GM23338 (cell line): ENCODE measurements at regions not wholly inside any gene's neighbourhood (a gene's known extent, or its start where the extent isn't known, plus 50 kb on each side); places are given as distances from the start of the nearest gene placed in this dataset.

Source experiments
- ATAC-seq: fragments of 200-7000 bp; cut with Tn5 transposase; 3 replicates; pipeline ENCODE4 v1.9.1; 2020
- DNase-seq: peaks from one replicate; pipeline ENCODE4 v3.0.0-alpha.2; 2015; ENCODE audit warnings: low spot score
- H2AFZ ChIP-seq: fragments of 200-600 bp; sonication (generic); 2 replicates; pipeline ENCODE4 v1.8.0; 2016; ENCODE audit warnings: antibody characterized with exemption, mild to moderate bottlenecking, moderate library complexity
- H3F3A ChIP-seq: fragments of 200-600 bp; sonication (generic); replicated peaks from 2 replicates; pipeline ENCODE4 v1.8.0; 2017; ENCODE audit warnings: antibody characterized with exemption, mixed run types, low read depth
- H3K27ac ChIP-seq: fragments of 200-600 bp; sonication (generic); 2 replicates; pipeline ENCODE4 v1.6.1; 2016; ENCODE audit warnings: low read depth
- H3K27me3 ChIP-seq: fragments of 200-600 bp; sonication (generic); 2 replicates; pipeline ENCODE4 v1.8.0; 2016; ENCODE audit warnings: mild to moderate bottlenecking, mixed run types, moderate library complexity; ENCODE audit not compliant: insufficient read depth
- H3K36me3 ChIP-seq: fragments of 200-600 bp; sonication (generic); 2 replicates; pipeline ENCODE4 v1.8.0; 2016; ENCODE audit warnings: mild to moderate bottlenecking; ENCODE audit not compliant: insufficient read depth
- H3K4me1 ChIP-seq: fragments of 200-600 bp; sonication (generic); 2 replicates; pipeline ENCODE4 v1.8.0; 2016; ENCODE audit warnings: mild to moderate bottlenecking, moderate library complexity; ENCODE audit not compliant: insufficient read depth
- H3K4me2 ChIP-seq: fragments of 200-600 bp; sonication (generic); 2 replicates; pipeline ENCODE4 v1.7.1; 2017; ENCODE audit warnings: mixed run types
- H3K4me3 ChIP-seq: fragments of 200-600 bp; sonication (generic); 2 replicates; pipeline ENCODE4 v1.6.1; 2016; ENCODE audit warnings: mixed run types
- H3K79me2 ChIP-seq: fragments of 200-600 bp; sonication (generic); replicated peaks from 2 replicates; pipeline ENCODE4 v1.8.0; 2017; ENCODE audit warnings: mild to moderate bottlenecking; ENCODE audit not compliant: insufficient read depth
- H3K9me2 ChIP-seq: fragments of 200-600 bp; sonication (generic); 2 replicates; pipeline ENCODE4 v1.8.0; 2017; ENCODE audit not compliant: insufficient read depth
- H4K20me1 ChIP-seq: fragments of 200-600 bp; sonication (generic); replicated peaks from 2 replicates; pipeline ENCODE4 v1.8.0; 2017; ENCODE audit warnings: mild to moderate bottlenecking; ENCODE audit not compliant: insufficient read depth
- H3K27ac Mint-ChIP-seq: 2 replicates; pipeline ENCODE4 v1.8.0; 2020; ENCODE audit warnings: inconsistent platforms, mild to moderate bottlenecking, moderate library complexity, mixed read lengths
- H3K27me3 Mint-ChIP-seq: 3 replicates; pipeline ENCODE4 v1.8.0; 2022; ENCODE audit warnings: low read depth, mild to moderate bottlenecking, moderate library complexity, mixed read lengths, inconsistent platforms; ENCODE audit not compliant: insufficient read depth, poor library complexity
- H3K36me3 Mint-ChIP-seq: 3 replicates; pipeline ENCODE4 v1.8.0; 2021; ENCODE audit warnings: low read depth, mild to moderate bottlenecking, inconsistent platforms, moderate library complexity, mixed read lengths
- H3K4me1 Mint-ChIP-seq: 3 replicates; pipeline ENCODE4 v1.8.0; 2020; ENCODE audit warnings: mild to moderate bottlenecking, inconsistent platforms, mixed read lengths
- H3K4me3 Mint-ChIP-seq: 3 replicates; pipeline ENCODE4 v1.8.0; 2021; ENCODE audit warnings: moderate library complexity, mild to moderate bottlenecking, inconsistent platforms, mixed read lengths
- H3K9me3 Mint-ChIP-seq: 3 replicates; pipeline ENCODE4 v1.8.0; 2020; ENCODE audit warnings: moderate library complexity, mild to moderate bottlenecking, inconsistent platforms, mixed read lengths
- CREB1 ChIP-seq: fragments of 250-450 bp; sonication (Bioruptor Pico); IDR thresholded peaks from 2 replicates; pipeline ENCODE4 v1.5.0; 2020; ENCODE audit warnings: low read depth, mild to moderate bottlenecking, moderate library complexity
- EZH2phosphoT487 ChIP-seq: fragments of 200-600 bp; sonication (generic); IDR thresholded peaks from one replicate; pipeline ENCODE4 v1.8.1; 2018; ENCODE audit warnings: antibody characterized with exemption; ENCODE audit not compliant: unreplicated experiment
- NANOG ChIP-seq: IDR thresholded peaks from 2 replicates; pipeline ENCODE4 v1.6.1; 2016; ENCODE audit warnings: antibody characterized with exemption, borderline replicate concordance
- POLR2AphosphoS5 ChIP-seq: IDR thresholded peaks from 2 replicates; pipeline ENCODE4 v1.6.1; 2016; ENCODE audit warnings: antibody characterized with exemption, low read depth
- REST ChIP-seq: IDR thresholded peaks from one replicate; pipeline ENCODE4 v1.6.1; 2018; ENCODE audit warnings: antibody characterized with exemption; ENCODE audit not compliant: unreplicated experiment
- STAT1 ChIP-seq: IDR thresholded peaks from one replicate; pipeline ENCODE4 v1.6.1; 2016; ENCODE audit warnings: antibody characterized with exemption; ENCODE audit not compliant: unreplicated experiment
- ZNF331 ChIP-seq: fragments of 250-450 bp; sonication (Bioruptor Pico); IDR thresholded peaks from 2 replicates; pipeline ENCODE4 v1.5.0; 2020; ENCODE audit warnings: low read depth, mild to moderate bottlenecking, moderate library complexity
- ZNF462 ChIP-seq: fragments of 250-450 bp; sonication (Bioruptor Pico); IDR thresholded peaks from 2 replicates; pipeline ENCODE4 v1.5.0; 2020; ENCODE audit warnings: mild to moderate bottlenecking, moderate library complexity

GRCh38 chr22:20651286-20651685 lies 122.6 kb upstream of the SERPIND1 start:
- no peaks in the 10 kb centered on the region; the same call in 2 of the 3 replicates for H3K9me3 Mint-ChIP-seq
- no peaks in the 10 kb centered on the region for H3K4me1 Mint-ChIP-seq
- Histone ChIP-seq H3K4me3 (no peak overlapping the region), H3K79me2 (no peaks in the 10 kb centered on the region), H4K20me1 (no peaks in the 10 kb centered on the region), H2AFZ (no peak overlapping the region), H3F3A (no peaks in the 10 kb centered on the region), H3K4me2 (no peak overlapping the region), H3K9me2 (no peaks in the 10 kb centered on the region), H3K27ac (no peak overlapping the region), H3K27me3 (no peaks in the 10 kb centered on the region), H3K36me3 (no peaks in the 10 kb centered on the region), H3K4me1 (no peaks in the 10 kb centered on the region)
- TF ChIP-seq NANOG (no peak), POLR2AphosphoS5 (no peak), CREB1 (no peak), EZH2phosphoT487 (no peak), STAT1 (no peak), ZNF331 (CRISPR knock-in tag) (no peak), REST (no peak)
- no peak overlapping the region for H3K4me3 Mint-ChIP-seq
- DNase-seq (no peak), ATAC-seq (no peak)
- peaks cover 2% of the 10 kb centered on the region for H3K27me3 Mint-ChIP-seq
- H3K27ac Mint-ChIP-seq = no peak overlapping the region
- no peaks in the 10 kb centered on the region for H3K36me3 Mint-ChIP-seq

- H3K4me1 ChIP-seq = no peaks in the 10 kb centered on the region
- Mint-ChIP-seq H3K36me3 (no peaks in the 10 kb centered on the region), H3K4me3 (no peak overlapping the region), H3K4me1 (no peaks in the 10 kb centered on the region), H3K27ac (no peak overlapping the region), H3K27me3 (peaks cover 2% of the 10 kb centered on the region), H3K9me3 (no peaks in the 10 kb centered on the region; the same call in 2 of the 3 replicates)
- no peaks in the 10 kb centered on the region for H3K9me2 ChIP-seq
- H3K27me3 ChIP-seq = no peaks in the 10 kb centered on the region
- no peak overlapping the region for H3K4me3 ChIP-seq
- no peak overlapping the region for H3K27ac ChIP-seq
- no peaks in the 10 kb centered on the region for H3K36me3 ChIP-seq
- no peaks in the 10 kb centered on the region for H3K79me2 ChIP-seq
- no peaks in the 10 kb centered on the region for H3F3A ChIP-seq
- no peak for TF ChIP-seq ZNF462 (CRISPR knock-in tag)
- no peak for TF ChIP-seq STAT1
- no peak for TF ChIP-seq EZH2phosphoT487
- no peaks in the 10 kb centered on the region for H4K20me1 ChIP-seq
- H2AFZ ChIP-seq = no peak overlapping the region
- no peak for ATAC-seq
- no peak overlapping the region for H3K4me2 ChIP-seq
- DNase-seq = no peak
Measured at GRCh38 chr22:20652130-20652529, 121.8 kb upstream of the SERPIND1 start.
